HFFc6 (cell line): ENCODE measurements at regions not wholly inside any gene's neighbourhood (a gene's known extent, or its start where the extent isn't known, plus 50 kb on each side); places are given as distances from the start of the nearest gene placed in this dataset.

Source experiments
- DNase-seq: peaks from one replicate; pipeline ENCODE4 v3.0.0-alpha.2; 2018
- H3K27ac Mint-ChIP-seq: 2 replicates; pipeline ENCODE4 v1.8.0; 2020; ENCODE audit warnings: mild to moderate bottlenecking, mixed read lengths
- H3K27me3 Mint-ChIP-seq: 2 replicates; pipeline ENCODE4 v1.8.0; 2021; ENCODE audit warnings: mild to moderate bottlenecking, moderate library complexity, mixed read lengths; ENCODE audit not compliant: insufficient read depth
- H3K36me3 Mint-ChIP-seq: 2 replicates; pipeline ENCODE4 v1.8.0; 2021; ENCODE audit warnings: low read depth, mixed read lengths
- H3K4me1 Mint-ChIP-seq: 2 replicates; pipeline ENCODE4 v1.8.0; 2020; ENCODE audit warnings: low read depth, mixed read lengths
- H3K4me3 Mint-ChIP-seq: 2 replicates; pipeline ENCODE4 v1.8.0; 2020; ENCODE audit warnings: mild to moderate bottlenecking, moderate library complexity, mixed read lengths
- H3K9me3 Mint-ChIP-seq: 2 replicates; pipeline ENCODE4 v1.8.0; 2020; ENCODE audit warnings: mild to moderate bottlenecking, mixed read lengths
- CTCF ChIP-seq: fragments of 200-600 bp; sonication (generic); IDR thresholded peaks from 2 replicates; pipeline ENCODE4 v1.5.0; 2021; ENCODE audit warnings: antibody characterized with exemption, mild to moderate bottlenecking

- TF ChIP-seq CTCF: no peak
- peak overlapping the region; percentile 99 for H3K27ac Mint-ChIP-seq
- H3K4me1 Mint-ChIP-seq: peaks cover 56% of the 10 kb centered on the region
- H3K9me3 Mint-ChIP-seq: peaks cover 4% of the 10 kb centered on the region; the same call in 1 of the 2 replicates
- peaks cover 5% of the 10 kb centered on the region for H3K27me3 Mint-ChIP-seq
- DNase-seq: peak; percentile 96
- H3K36me3 Mint-ChIP-seq: peaks cover 3% of the 10 kb centered on the region; the same call in 1 of the 2 replicates
- peak overlapping the region; percentile 62 for H3K4me3 Mint-ChIP-seq
Observed at GRCh38 chr10:10830293-10830986, 187.2 kb upstream of the CELF2 start.

GRCh38 chr10:10831085-10831484, 186.6 kb upstream of the CELF2 start:
- peak; percentile 83 for DNase-seq
- H3K27ac Mint-ChIP-seq: peak overlapping the region; percentile 99
- H3K9me3 Mint-ChIP-seq: peaks cover 4% of the 10 kb centered on the region; the same call in 1 of the 2 replicates
- no peak for TF ChIP-seq CTCF
- H3K4me1 Mint-ChIP-seq: peaks cover 50% of the 10 kb centered on the region
- peaks cover 3% of the 10 kb centered on the region; the same call in 1 of the 2 replicates for H3K36me3 Mint-ChIP-seq
- peak overlapping the region; percentile 62 for H3K4me3 Mint-ChIP-seq
- peaks cover 7% of the 10 kb centered on the region for H3K27me3 Mint-ChIP-seq

GRCh38 chr10:10833955-10834354, 183.7 kb upstream of the CELF2 start:
- Mint-ChIP-seq H3K4me3 (no peak overlapping the region), H3K36me3 (peaks cover 3% of the 10 kb centered on the region; the same call in 1 of the 2 replicates), H3K27me3 (peaks cover 7% of the 10 kb centered on the region), H3K9me3 (peaks cover 4% of the 10 kb centered on the region; the same call in 1 of the 2 replicates), H3K27ac (no peak overlapping the region), H3K4me1 (peaks cover 26% of the 10 kb centered on the region)
- DNase-seq: no peak
- no peak for TF ChIP-seq CTCF

GRCh38 chr10:10844251-10844650, 173.4 kb upstream of the CELF2 start:
- no peaks in the 10 kb centered on the region; the same call in 1 of the 2 replicates for H3K4me1 Mint-ChIP-seq
- no peak overlapping the region for H3K4me3 Mint-ChIP-seq
- H3K9me3 Mint-ChIP-seq: no peaks in the 10 kb centered on the region
- no peak for TF ChIP-seq CTCF
- H3K27ac Mint-ChIP-seq: no peak overlapping the region
- no peaks in the 10 kb centered on the region for H3K36me3 Mint-ChIP-seq
- DNase-seq: no peak
- H3K27me3 Mint-ChIP-seq: peaks cover 6% of the 10 kb centered on the region

GRCh38 chr10:10845185-10845584, 172.5 kb upstream of the CELF2 start:
- no peaks in the 10 kb centered on the region for H3K9me3 Mint-ChIP-seq
- H3K27me3 Mint-ChIP-seq: peaks cover 6% of the 10 kb centered on the region
- no peaks in the 10 kb centered on the region for H3K36me3 Mint-ChIP-seq
- no peaks in the 10 kb centered on the region; the same call in 1 of the 2 replicates for H3K4me1 Mint-ChIP-seq
- DNase-seq: no peak
- no peak for TF ChIP-seq CTCF
- H3K27ac Mint-ChIP-seq: no peak overlapping the region
- H3K4me3 Mint-ChIP-seq: no peak overlapping the region
